SK-N-SH treated with all-trans-retinoic acid at 6 μM for 48 hours (cell line): ENCODE measurements at regions not wholly inside any gene's neighbourhood (a gene's known extent, or its start where the extent isn't known, plus 50 kb on each side); places are given as distances from the start of the nearest gene placed in this dataset.

ENCODE experiments used
- ATAC-seq: fragments of 200-7000 bp; cut with Tn5 transposase; 3 replicates; pipeline ENCODE4 v1.9.1; 2020; ENCODE audit warnings: mild to moderate bottlenecking, moderate library complexity
- ARNTL ChIP-seq: fragments of 450-650 bp; formaldehyde crosslinking; IDR thresholded peaks from 2 replicates; pipeline ENCODE4 v1.5.0; 2020; ENCODE audit warnings: low read depth, mild to moderate bottlenecking, moderate library complexity, borderline replicate concordance
- BACH2 ChIP-seq: fragments of 250-450 bp; sonication (Bioruptor Pico); IDR thresholded peaks from 2 replicates; pipeline ENCODE4 v1.9.0; 2021; ENCODE audit warnings: mild to moderate bottlenecking, borderline replicate concordance
- ESRRG ChIP-seq: fragments of 250-450 bp; sonication (Bioruptor Pico); IDR thresholded peaks from 2 replicates; pipeline ENCODE4 v1.6.1; 2021; ENCODE audit warnings: mild to moderate bottlenecking
- GLIS3 ChIP-seq: fragments of 250-450 bp; sonication (Bioruptor Pico); IDR thresholded peaks from 2 replicates; pipeline ENCODE4 v1.5.0; 2020; ENCODE audit warnings: mild to moderate bottlenecking, moderate library complexity
- ISL1 ChIP-seq: fragments of 250-450 bp; sonication (Bioruptor Pico); IDR thresholded peaks from 2 replicates; pipeline ENCODE4 v2.1.2; 2022; ENCODE audit warnings: mild to moderate bottlenecking, moderate library complexity
- OSR1 ChIP-seq: fragments of 250-450 bp; sonication (Bioruptor Pico); IDR thresholded peaks from 2 replicates; pipeline ENCODE4 v1.8.0; 2022; ENCODE audit warnings: moderate library complexity, mild to moderate bottlenecking, inconsistent platforms
- PPARA ChIP-seq: fragments of 250-450 bp; sonication (Bioruptor Pico); IDR thresholded peaks from 2 replicates; pipeline ENCODE4 v1.5.0; 2020; ENCODE audit warnings: mild to moderate bottlenecking, borderline replicate concordance
- RARB ChIP-seq: fragments of 250-450 bp; sonication (Bioruptor Pico); IDR thresholded peaks from 2 replicates; pipeline ENCODE4 v1.8.0; 2021; ENCODE audit warnings: mild to moderate bottlenecking, moderate library complexity
- TOX ChIP-seq: fragments of 250-450 bp; sonication (Bioruptor Pico); IDR thresholded peaks from 2 replicates; pipeline ENCODE4 v1.8.0; 2021; ENCODE audit warnings: mild to moderate bottlenecking, moderate library complexity, borderline replicate concordance
- ZC3H10 ChIP-seq: fragments of 250-450 bp; sonication (Bioruptor Pico); IDR thresholded peaks from 2 replicates; pipeline ENCODE4 v1.5.1; 2021; ENCODE audit warnings: mild to moderate bottlenecking, moderate library complexity
- ZFP3 ChIP-seq: fragments of 250-450 bp; sonication (Bioruptor Pico); IDR thresholded peaks from 2 replicates; pipeline ENCODE4 v1.5.0; 2020; ENCODE audit warnings: mild to moderate bottlenecking, moderate library complexity
- ZFP30 ChIP-seq: fragments of 450-650 bp; formaldehyde crosslinking; IDR thresholded peaks from 2 replicates; pipeline ENCODE4 v1.5.0; 2022; ENCODE audit warnings: mild to moderate bottlenecking, moderate library complexity
- ZNF565 ChIP-seq: fragments of 450-650 bp; formaldehyde crosslinking; conservative IDR thresholded peaks from 2 replicates; pipeline ENCODE4 v1.5.0; 2020; ENCODE audit warnings: low read depth, mild to moderate bottlenecking, moderate library complexity
- ZNF8 ChIP-seq: fragments of 450-650 bp; formaldehyde crosslinking; IDR thresholded peaks from 2 replicates; pipeline ENCODE4 v1.5.0; 2020; ENCODE audit warnings: mild to moderate bottlenecking, moderate library complexity
- TF ChIP-seq, protein P1 (sequence below): fragments of 250-450 bp; sonication (Bioruptor Pico); IDR thresholded peaks from 2 replicates; pipeline ENCODE4 v1.5.1; 2020; ENCODE audit warnings: low read depth, mild to moderate bottlenecking, moderate library complexity
- TF ChIP-seq, protein P2 (sequence below): fragments of 250-450 bp; sonication (Bioruptor Pico); IDR thresholded peaks from 2 replicates; pipeline ENCODE4 v1.5.0; 2020; ENCODE audit warnings: mild to moderate bottlenecking, moderate library complexity
- TF ChIP-seq, protein P3 (sequence below): fragments of 250-450 bp; sonication (Bioruptor Pico); IDR thresholded peaks from 2 replicates; pipeline ENCODE4 v1.5.1; 2021; ENCODE audit warnings: mild to moderate bottlenecking, moderate library complexity
- TF ChIP-seq, protein P4 (sequence below): fragments of 250-450 bp; sonication (Bioruptor Pico); IDR thresholded peaks from 2 replicates; pipeline ENCODE4 v1.8.0; 2021; ENCODE audit warnings: low read depth, mild to moderate bottlenecking, moderate library complexity, borderline replicate concordance
- TF ChIP-seq, protein P5 (sequence below): fragments of 250-450 bp; sonication (Bioruptor Pico); IDR thresholded peaks from 2 replicates; pipeline ENCODE4 v1.8.0; 2020; ENCODE audit warnings: mild to moderate bottlenecking, moderate library complexity, borderline replicate concordance

DNA sequence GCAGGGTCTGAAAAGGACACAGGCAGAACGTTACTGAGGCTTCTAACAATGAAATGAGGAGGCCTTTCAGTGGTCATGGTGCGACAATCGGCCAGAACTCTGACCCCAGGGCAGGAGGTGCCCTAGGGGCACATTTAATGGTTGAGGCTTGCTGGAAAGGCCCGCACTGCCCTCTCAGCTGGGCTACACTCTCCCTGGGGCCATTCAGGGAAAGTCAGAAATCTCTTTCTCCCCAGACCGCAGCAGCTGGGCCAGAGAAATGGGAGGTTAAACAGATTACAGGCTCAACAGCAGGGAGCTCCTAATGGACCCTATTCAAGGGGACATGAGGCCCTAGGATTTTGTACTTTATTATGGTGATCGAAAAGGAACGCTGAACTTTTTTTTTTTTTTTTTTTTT, 85.6 kb upstream of the FGFR2 start:
- no peak for ATAC-seq

DNA sequence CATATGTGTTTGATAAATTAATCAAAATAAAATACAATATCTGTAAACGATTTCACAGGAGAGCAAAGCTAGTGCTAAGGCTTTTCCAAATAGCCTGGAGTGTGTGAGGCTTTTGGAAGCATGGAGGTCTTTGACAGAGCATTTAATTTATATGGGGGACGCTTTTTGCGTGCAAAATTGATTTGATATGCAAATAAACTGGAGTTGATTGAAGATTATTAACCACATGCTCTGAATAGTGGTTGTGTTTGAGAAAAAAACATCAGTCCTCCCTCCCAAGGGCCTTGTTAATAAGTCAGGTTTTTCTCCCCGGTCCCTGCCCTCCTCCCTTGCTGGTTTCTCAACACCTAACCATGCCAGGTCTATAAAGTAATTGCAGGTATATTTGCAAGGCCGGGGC, 85.1 kb upstream of the FGFR2 start:
- no peak for ATAC-seq

More for the DNA sequence above, 85.6 kb upstream of the FGFR2 start:
- TF ChIP-seq ZFP3 (CRISPR knock-in tag) (no peak), ZC3H10 (CRISPR knock-in tag) (no peak), PPARA (CRISPR knock-in tag) (no peak), ZNF8 (CRISPR knock-in tag) (no peak), TOX (CRISPR knock-in tag) (no peak), ARNTL (CRISPR knock-in tag) (no peak)
- TF ChIP-seq, protein P1, sequence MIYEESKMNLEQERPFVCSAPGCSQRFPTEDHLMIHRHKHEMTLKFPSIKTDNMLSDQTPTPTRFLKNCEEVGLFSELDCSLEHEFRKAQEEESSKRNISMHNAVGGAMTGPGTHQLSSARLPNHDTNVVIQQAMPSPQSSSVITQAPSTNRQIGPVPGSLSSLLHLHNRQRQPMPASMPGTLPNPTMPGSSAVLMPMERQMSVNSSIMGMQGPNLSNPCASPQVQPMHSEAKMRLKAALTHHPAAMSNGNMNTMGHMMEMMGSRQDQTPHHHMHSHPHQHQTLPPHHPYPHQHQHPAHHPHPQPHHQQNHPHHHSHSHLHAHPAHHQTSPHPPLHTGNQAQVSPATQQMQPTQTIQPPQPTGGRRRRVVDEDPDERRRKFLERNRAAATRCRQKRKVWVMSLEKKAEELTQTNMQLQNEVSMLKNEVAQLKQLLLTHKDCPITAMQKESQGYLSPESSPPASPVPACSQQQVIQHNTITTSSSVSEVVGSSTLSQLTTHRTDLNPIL (CRISPR knock-in tag), result no peak
- TF ChIP-seq, protein P2, sequence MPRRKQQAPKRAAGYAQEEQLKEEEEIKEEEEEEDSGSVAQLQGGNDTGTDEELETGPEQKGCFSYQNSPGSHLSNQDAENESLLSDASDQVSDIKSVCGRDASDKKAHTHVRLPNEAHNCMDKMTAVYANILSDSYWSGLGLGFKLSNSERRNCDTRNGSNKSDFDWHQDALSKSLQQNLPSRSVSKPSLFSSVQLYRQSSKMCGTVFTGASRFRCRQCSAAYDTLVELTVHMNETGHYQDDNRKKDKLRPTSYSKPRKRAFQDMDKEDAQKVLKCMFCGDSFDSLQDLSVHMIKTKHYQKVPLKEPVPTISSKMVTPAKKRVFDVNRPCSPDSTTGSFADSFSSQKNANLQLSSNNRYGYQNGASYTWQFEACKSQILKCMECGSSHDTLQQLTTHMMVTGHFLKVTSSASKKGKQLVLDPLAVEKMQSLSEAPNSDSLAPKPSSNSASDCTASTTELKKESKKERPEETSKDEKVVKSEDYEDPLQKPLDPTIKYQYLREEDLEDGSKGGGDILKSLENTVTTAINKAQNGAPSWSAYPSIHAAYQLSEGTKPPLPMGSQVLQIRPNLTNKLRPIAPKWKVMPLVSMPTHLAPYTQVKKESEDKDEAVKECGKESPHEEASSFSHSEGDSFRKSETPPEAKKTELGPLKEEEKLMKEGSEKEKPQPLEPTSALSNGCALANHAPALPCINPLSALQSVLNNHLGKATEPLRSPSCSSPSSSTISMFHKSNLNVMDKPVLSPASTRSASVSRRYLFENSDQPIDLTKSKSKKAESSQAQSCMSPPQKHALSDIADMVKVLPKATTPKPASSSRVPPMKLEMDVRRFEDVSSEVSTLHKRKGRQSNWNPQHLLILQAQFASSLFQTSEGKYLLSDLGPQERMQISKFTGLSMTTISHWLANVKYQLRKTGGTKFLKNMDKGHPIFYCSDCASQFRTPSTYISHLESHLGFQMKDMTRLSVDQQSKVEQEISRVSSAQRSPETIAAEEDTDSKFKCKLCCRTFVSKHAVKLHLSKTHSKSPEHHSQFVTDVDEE (CRISPR knock-in tag), result no peak
- TF ChIP-seq, protein P3, sequence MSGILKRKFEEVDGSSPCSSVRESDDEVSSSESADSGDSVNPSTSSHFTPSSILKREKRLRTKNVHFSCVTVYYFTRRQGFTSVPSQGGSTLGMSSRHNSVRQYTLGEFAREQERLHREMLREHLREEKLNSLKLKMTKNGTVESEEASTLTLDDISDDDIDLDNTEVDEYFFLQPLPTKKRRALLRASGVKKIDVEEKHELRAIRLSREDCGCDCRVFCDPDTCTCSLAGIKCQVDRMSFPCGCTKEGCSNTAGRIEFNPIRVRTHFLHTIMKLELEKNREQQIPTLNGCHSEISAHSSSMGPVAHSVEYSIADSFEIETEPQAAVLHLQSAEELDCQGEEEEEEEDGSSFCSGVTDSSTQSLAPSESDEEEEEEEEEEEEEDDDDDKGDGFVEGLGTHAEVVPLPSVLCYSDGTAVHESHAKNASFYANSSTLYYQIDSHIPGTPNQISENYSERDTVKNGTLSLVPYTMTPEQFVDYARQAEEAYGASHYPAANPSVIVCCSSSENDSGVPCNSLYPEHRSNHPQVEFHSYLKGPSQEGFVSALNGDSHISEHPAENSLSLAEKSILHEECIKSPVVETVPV (CRISPR knock-in tag), result no peak

DNA sequence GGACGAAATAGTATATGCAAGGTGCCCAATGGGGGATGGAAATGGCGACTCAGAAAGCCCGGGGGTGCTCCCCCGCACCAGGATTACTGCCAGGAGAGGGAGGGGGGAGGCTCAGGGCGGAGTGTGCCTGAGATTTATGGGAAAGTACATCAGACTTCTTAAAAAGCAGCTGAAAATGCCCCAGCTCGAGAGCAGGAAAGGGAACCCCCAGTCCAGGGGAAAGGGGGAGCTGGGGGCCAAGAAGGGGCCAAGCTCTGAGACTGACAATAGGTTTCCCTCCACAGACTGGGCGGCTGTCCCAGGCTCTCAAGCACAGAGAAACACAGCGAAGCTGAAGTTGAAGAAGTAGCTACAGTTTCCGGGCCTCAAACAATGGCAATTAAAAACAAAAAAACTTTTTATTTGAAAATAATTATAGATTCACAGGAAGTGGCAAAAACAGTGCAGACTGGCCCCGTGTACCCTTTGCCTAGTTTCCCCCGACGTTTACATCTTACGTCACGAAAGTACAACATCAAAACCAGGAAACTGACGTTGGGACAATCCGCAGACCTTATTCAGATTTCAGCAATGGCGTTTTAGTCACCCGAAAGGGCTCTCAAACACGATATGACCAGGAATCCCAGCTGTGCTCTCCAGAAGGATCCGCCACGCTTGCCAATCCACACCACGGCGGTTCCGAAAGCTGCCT, 83.9 kb upstream of the FGFR2 start:
- TF ChIP-seq PPARA (CRISPR knock-in tag) (no peak), ISL1 (no peak), ZNF565 (CRISPR knock-in tag) (no peak), OSR1 (CRISPR knock-in tag) (no peak), ZC3H10 (CRISPR knock-in tag) (no peak), TOX (CRISPR knock-in tag) (no peak), GLIS3 (CRISPR knock-in tag) (no peak), BACH2 (CRISPR knock-in tag) (no peak)
- TF ChIP-seq, protein P4, sequence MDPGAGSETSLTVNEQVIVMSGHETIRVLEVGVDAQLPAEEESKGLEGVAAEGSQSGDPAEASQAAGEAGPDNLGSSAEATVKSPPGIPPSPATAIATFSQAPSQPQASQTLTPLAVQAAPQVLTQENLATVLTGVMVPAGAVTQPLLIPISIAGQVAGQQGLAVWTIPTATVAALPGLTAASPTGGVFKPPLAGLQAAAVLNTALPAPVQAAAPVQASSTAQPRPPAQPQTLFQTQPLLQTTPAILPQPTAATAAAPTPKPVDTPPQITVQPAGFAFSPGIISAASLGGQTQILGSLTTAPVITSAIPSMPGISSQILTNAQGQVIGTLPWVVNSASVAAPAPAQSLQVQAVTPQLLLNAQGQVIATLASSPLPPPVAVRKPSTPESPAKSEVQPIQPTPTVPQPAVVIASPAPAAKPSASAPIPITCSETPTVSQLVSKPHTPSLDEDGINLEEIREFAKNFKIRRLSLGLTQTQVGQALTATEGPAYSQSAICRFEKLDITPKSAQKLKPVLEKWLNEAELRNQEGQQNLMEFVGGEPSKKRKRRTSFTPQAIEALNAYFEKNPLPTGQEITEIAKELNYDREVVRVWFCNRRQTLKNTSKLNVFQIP (CRISPR knock-in tag), result no peak
- TF ChIP-seq, protein P2 (CRISPR knock-in tag), result no peak
- TF ChIP-seq, protein P5, sequence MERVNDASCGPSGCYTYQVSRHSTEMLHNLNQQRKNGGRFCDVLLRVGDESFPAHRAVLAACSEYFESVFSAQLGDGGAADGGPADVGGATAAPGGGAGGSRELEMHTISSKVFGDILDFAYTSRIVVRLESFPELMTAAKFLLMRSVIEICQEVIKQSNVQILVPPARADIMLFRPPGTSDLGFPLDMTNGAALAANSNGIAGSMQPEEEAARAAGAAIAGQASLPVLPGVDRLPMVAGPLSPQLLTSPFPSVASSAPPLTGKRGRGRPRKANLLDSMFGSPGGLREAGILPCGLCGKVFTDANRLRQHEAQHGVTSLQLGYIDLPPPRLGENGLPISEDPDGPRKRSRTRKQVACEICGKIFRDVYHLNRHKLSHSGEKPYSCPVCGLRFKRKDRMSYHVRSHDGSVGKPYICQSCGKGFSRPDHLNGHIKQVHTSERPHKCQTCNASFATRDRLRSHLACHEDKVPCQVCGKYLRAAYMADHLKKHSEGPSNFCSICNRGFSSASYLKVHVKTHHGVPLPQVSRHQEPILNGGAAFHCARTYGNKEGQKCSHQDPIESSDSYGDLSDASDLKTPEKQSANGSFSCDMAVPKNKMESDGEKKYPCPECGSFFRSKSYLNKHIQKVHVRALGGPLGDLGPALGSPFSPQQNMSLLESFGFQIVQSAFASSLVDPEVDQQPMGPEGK (CRISPR knock-in tag), result no peak
- ATAC-seq, result no peak

More for the DNA sequence above, 85.1 kb upstream of the FGFR2 start:
- TF ChIP-seq ZFP30 (CRISPR knock-in tag) (no peak), ESRRG (CRISPR knock-in tag) (no peak), ZC3H10 (CRISPR knock-in tag) (no peak), RARB (CRISPR knock-in tag) (no peak), ZFP3 (CRISPR knock-in tag) (no peak), OSR1 (CRISPR knock-in tag) (no peak), GLIS3 (CRISPR knock-in tag) (no peak), ISL1 (no peak)
- TF ChIP-seq, protein P4 (CRISPR knock-in tag), result no peak
- TF ChIP-seq, all 23 proteins: peak for 0
